GM19452 (cell line): ENCODE measurements at regions not wholly inside any gene's neighbourhood (a gene's known extent, or its start where the extent isn't known, plus 50 kb on each side); places are given as distances from the start of the nearest gene placed in this dataset.

Source experiments
- ATAC-seq: cut with Tn5 transposase; IDR thresholded peaks from one replicate; pipeline ENCODE4 v1.9.1; 2021; ENCODE audit not compliant: unreplicated experiment

GRCh38 chr6:43970068-43970912 is 157.0 kb downstream of the MRPL14 start:
- ATAC-seq: no peak

GRCh38 chr6:43969158-43969981 is 157.9 kb downstream of the MRPL14 start:
- no peak for ATAC-seq

- ATAC-seq: no peak
Observed at GRCh38 chr6:43968110-43968965, 158.9 kb downstream of the MRPL14 start.

GRCh38 chr6:43967719-43968091 is 159.5 kb downstream of the MRPL14 start:
- no peak for ATAC-seq

GRCh38 chr6:43966853-43967718 is 160.2 kb downstream of the MRPL14 start:
- ATAC-seq: no peak

GRCh38 chr6:43966374-43966658 is 160.9 kb downstream of the MRPL14 start:
- ATAC-seq: no peak

GRCh38 chr6:43965628-43966373 is 161.5 kb downstream of the MRPL14 start:
- ATAC-seq: no peak

- no peak for ATAC-seq
Observed at GRCh38 chr6:43964659-43965570, 162.3 kb downstream of the MRPL14 start.

GRCh38 chr6:43963877-43964658 is 163.2 kb downstream of the MRPL14 start:
- ATAC-seq: no peak

- ATAC-seq: no peak
Observed at GRCh38 chr6:43963203-43963602, 164.0 kb downstream of the MRPL14 start.

GRCh38 chr6:43962458-43962857 is 164.8 kb downstream of the MRPL14 start:
- ATAC-seq: no peak

- no peak for ATAC-seq
Observed at GRCh38 chr6:43957273-43957672, 170.0 kb downstream of the MRPL14 start.

GRCh38 chr6:43956478-43956877 is 170.8 kb downstream of the MRPL14 start:
- no peak for ATAC-seq

- ATAC-seq: no peak
Observed at GRCh38 chr6:43954311-43955131, 172.7 kb downstream of the MRPL14 start.

- no peak for ATAC-seq
Observed at GRCh38 chr6:43953794-43954310, 173.4 kb downstream of the MRPL14 start.

GRCh38 chr6:43953256-43953655 is 174.0 kb downstream of the MRPL14 start:
- no peak for ATAC-seq

GRCh38 chr6:43952746-43953145 is 174.5 kb downstream of the MRPL14 start:
- ATAC-seq: no peak
